Neural cell (in vitro differentiated cells): ENCODE measurements at regions not wholly inside any gene's neighbourhood (a gene's known extent, or its start where the extent isn't known, plus 50 kb on each side); places are given as distances from the start of the nearest gene placed in this dataset.

Source experiments
- H2AFZ ChIP-seq: fragments of 200-600, 300-800 bp; sonication (generic), shearing (Covaris generic); 2 replicates; pipeline ENCODE4 v1.6.0; 2014; ENCODE audit warnings: low read depth, mild to moderate bottlenecking, antibody characterized with exemption, low read length, moderate library complexity
- H3F3A ChIP-seq: fragments of 200-600 bp; shearing (Covaris generic); 2 replicates; pipeline ENCODE4 v1.6.1; 2016; ENCODE audit warnings: mild to moderate bottlenecking, moderate library complexity, mixed read lengths, antibody characterized with exemption, low read length; ENCODE audit not compliant: insufficient read depth, poor library complexity, severe bottlenecking
- H3K27ac ChIP-seq: fragments of 200-600, 300-800 bp; sonication (generic), shearing (Covaris generic); 2 replicates; pipeline ENCODE4 v1.5.1; 2014; ENCODE audit warnings: mild to moderate bottlenecking, low read length, moderate library complexity
- H3K27me3 ChIP-seq: fragments of 300-800, 200-600 bp; sonication (generic), shearing (Covaris generic); 2 replicates; pipeline ENCODE4 v1.6.0; 2014; ENCODE audit warnings: mild to moderate bottlenecking, low read depth, low read length, moderate library complexity; ENCODE audit not compliant: insufficient read depth
- H3K36me3 ChIP-seq: fragments of 300-800, 200-600 bp; sonication (generic), shearing (Covaris generic); 2 replicates; pipeline ENCODE4 v1.5.1; 2014; ENCODE audit warnings: mild to moderate bottlenecking, antibody characterized with exemption, low read length, moderate library complexity; ENCODE audit not compliant: insufficient read depth
- H3K4me2 ChIP-seq: fragments of 300-800, 200-600 bp; sonication (generic), shearing (Covaris generic); 2 replicates; pipeline ENCODE4 v1.6.0; 2014; ENCODE audit warnings: mild to moderate bottlenecking, low read length
- H3K4me3 ChIP-seq: fragments of 300-800, 200-600 bp; sonication (generic), shearing (Covaris generic); 2 replicates; pipeline ENCODE4 v1.5.1; 2014; ENCODE audit warnings: mild to moderate bottlenecking, low read length, moderate library complexity
- H3K79me2 ChIP-seq: fragments of 200-600 bp; shearing (Covaris generic); replicated peaks from 2 replicates; pipeline ENCODE4 v1.6.0; 2014; ENCODE audit warnings: mild to moderate bottlenecking, low read length, moderate library complexity; ENCODE audit not compliant: insufficient read depth
- H3K9ac ChIP-seq: fragments of 300-800, 200-600 bp; sonication (generic), shearing (Covaris generic); 2 replicates; pipeline ENCODE4 v1.6.1; 2016; ENCODE audit warnings: mild to moderate bottlenecking, low read length, mixed read lengths
- H3K9me2 ChIP-seq: fragments of 200-600 bp; shearing (Covaris generic); 2 replicates; pipeline ENCODE4 v1.6.1; 2016; ENCODE audit warnings: mild to moderate bottlenecking, low read length, mixed read lengths; ENCODE audit not compliant: insufficient read depth
- H3K9me3 ChIP-seq: fragments of 200-600, 300-800 bp; sonication (generic), shearing (Covaris generic); 2 replicates; pipeline ENCODE4 v1.6.1; 2016; ENCODE audit warnings: mild to moderate bottlenecking, mixed run types, low read length, moderate library complexity, mixed read lengths
- H4K20me1 ChIP-seq: fragments of 200-600 bp; shearing (Covaris generic); 2 replicates; pipeline ENCODE4 v1.6.1; 2016; ENCODE audit warnings: mild to moderate bottlenecking, mixed run types; ENCODE audit not compliant: insufficient read depth
- EP300 ChIP-seq: fragments of 450-650 bp; conservative IDR thresholded peaks from 2 replicates; pipeline ENCODE4 v1.6.1; 2014; ENCODE audit warnings: antibody characterized with exemption, mild to moderate bottlenecking, moderate library complexity; ENCODE audit not compliant: poor library complexity, severe bottlenecking
- EZH2 ChIP-seq: fragments of 200-600, 300-800 bp; shearing (Covaris generic), sonication (generic); IDR thresholded peaks from 2 replicates; pipeline ENCODE4 v1.6.1; 2014; ENCODE audit warnings: antibody characterized with exemption, low read length, borderline replicate concordance, mild to moderate bottlenecking; ENCODE audit not compliant: insufficient read depth, poor library complexity, severe bottlenecking
- MXI1 ChIP-seq: fragments of 450-650 bp; conservative IDR thresholded peaks from 2 replicates; pipeline ENCODE4 v1.6.1; 2014; ENCODE audit warnings: antibody characterized with exemption, mild to moderate bottlenecking; ENCODE audit not compliant: poor library complexity, severe bottlenecking
- POLR2AphosphoS5 ChIP-seq: IDR thresholded peaks from 2 replicates; pipeline ENCODE4 v1.6.1; 2012
- RAD21 ChIP-seq: fragments of 450-650 bp; conservative IDR thresholded peaks from 2 replicates; pipeline ENCODE4 v1.6.1; 2014; ENCODE audit warnings: antibody characterized with exemption, mild to moderate bottlenecking, moderate library complexity
- SMC3 ChIP-seq: fragments of 450-650 bp; conservative IDR thresholded peaks from 2 replicates; pipeline ENCODE4 v1.6.1; 2014; ENCODE audit warnings: antibody characterized with exemption, mild to moderate bottlenecking, moderate library complexity; ENCODE audit not compliant: poor library complexity
- TAF1 ChIP-seq: IDR thresholded peaks from 2 replicates; pipeline ENCODE4 v1.6.1; 2012; ENCODE audit warnings: low read depth
- TF ChIP-seq, protein P1 (sequence below): IDR thresholded peaks from 2 replicates; pipeline ENCODE4 v1.6.1; 2012; ENCODE audit warnings: borderline replicate concordance
- TF ChIP-seq, protein P2 (sequence below): fragments of 450-650 bp; IDR thresholded peaks from 2 replicates; pipeline ENCODE4 v1.5.1; 2014; ENCODE audit warnings: antibody characterized with exemption, mild to moderate bottlenecking, moderate library complexity; ENCODE audit not compliant: poor library complexity, severe bottlenecking

DNA sequence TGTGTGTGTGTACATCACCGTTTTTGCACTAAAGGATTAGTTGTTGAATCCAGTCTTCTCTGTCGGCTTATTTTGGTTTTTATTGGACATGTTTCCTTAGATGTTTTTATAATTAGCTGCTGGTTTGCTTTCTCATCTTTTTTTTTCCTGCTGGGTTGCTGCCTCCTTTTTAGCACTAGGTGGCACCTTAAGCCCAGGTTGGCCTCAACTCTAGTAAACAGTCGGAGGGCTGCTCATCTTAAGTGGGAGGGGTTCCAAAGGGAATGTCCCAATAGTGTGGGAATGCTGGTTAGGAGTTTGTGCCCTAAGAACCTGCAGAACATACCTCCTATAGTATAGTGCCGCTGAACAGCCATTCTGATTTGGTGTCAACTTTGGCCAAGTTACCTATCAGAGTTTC lies 570.1 kb upstream of the CXADR start:
- Histone ChIP-seq H3F3A (no peaks in the 10 kb centered on the region), H3K9me3 (no peaks in the 10 kb centered on the region), H3K4me3 (no peak overlapping the region), H3K79me2 (no peaks in the 10 kb centered on the region), H4K20me1 (no peaks in the 10 kb centered on the region), H3K9ac (no peak overlapping the region), H3K27me3 (no peaks in the 10 kb centered on the region), H3K27ac (no peak overlapping the region), H2AFZ (no peak overlapping the region), H3K9me2 (no peaks in the 10 kb centered on the region), H3K4me2 (no peak overlapping the region), H3K36me3 (no peaks in the 10 kb centered on the region)
- TF ChIP-seq, protein P1, sequence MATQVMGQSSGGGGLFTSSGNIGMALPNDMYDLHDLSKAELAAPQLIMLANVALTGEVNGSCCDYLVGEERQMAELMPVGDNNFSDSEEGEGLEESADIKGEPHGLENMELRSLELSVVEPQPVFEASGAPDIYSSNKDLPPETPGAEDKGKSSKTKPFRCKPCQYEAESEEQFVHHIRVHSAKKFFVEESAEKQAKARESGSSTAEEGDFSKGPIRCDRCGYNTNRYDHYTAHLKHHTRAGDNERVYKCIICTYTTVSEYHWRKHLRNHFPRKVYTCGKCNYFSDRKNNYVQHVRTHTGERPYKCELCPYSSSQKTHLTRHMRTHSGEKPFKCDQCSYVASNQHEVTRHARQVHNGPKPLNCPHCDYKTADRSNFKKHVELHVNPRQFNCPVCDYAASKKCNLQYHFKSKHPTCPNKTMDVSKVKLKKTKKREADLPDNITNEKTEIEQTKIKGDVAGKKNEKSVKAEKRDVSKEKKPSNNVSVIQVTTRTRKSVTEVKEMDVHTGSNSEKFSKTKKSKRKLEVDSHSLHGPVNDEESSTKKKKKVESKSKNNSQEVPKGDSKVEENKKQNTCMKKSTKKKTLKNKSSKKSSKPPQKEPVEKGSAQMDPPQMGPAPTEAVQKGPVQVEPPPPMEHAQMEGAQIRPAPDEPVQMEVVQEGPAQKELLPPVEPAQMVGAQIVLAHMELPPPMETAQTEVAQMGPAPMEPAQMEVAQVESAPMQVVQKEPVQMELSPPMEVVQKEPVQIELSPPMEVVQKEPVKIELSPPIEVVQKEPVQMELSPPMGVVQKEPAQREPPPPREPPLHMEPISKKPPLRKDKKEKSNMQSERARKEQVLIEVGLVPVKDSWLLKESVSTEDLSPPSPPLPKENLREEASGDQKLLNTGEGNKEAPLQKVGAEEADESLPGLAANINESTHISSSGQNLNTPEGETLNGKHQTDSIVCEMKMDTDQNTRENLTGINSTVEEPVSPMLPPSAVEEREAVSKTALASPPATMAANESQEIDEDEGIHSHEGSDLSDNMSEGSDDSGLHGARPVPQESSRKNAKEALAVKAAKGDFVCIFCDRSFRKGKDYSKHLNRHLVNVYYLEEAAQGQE = no peak
- TF ChIP-seq SMC3 = no peak
- TF ChIP-seq RAD21 = peak; percentile 11

DNA sequence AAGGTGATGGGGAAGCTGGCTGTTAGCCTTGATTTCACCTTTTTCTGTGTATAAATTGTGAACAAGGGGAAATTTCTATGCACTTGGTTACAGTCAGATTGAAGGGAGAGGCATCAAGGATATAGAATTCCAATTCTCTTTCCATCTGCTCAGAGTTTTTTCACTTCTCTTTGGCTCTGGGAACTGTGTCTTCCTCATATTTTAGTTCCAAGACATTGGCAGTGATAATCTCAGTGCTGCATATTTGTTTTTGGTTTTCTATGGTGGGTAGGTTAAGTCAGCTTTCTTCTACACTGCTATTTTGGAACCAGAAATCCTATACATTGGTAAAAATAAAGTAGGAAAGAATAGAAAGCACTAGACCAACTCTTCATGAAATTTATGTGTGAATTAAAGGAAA lies 569.6 kb upstream of the CXADR start:
- Histone ChIP-seq H3K4me2 (no peak overlapping the region), H3K27ac (no peak overlapping the region), H4K20me1 (no peaks in the 10 kb centered on the region), H3K27me3 (no peaks in the 10 kb centered on the region), H3F3A (no peaks in the 10 kb centered on the region), H3K4me3 (no peak overlapping the region), H3K79me2 (no peaks in the 10 kb centered on the region), H3K9me2 (no peaks in the 10 kb centered on the region), H3K36me3 (no peaks in the 10 kb centered on the region), H2AFZ (no peak overlapping the region), H3K9ac (no peak overlapping the region), H3K9me3 (no peaks in the 10 kb centered on the region)
- TF ChIP-seq, protein P2, sequence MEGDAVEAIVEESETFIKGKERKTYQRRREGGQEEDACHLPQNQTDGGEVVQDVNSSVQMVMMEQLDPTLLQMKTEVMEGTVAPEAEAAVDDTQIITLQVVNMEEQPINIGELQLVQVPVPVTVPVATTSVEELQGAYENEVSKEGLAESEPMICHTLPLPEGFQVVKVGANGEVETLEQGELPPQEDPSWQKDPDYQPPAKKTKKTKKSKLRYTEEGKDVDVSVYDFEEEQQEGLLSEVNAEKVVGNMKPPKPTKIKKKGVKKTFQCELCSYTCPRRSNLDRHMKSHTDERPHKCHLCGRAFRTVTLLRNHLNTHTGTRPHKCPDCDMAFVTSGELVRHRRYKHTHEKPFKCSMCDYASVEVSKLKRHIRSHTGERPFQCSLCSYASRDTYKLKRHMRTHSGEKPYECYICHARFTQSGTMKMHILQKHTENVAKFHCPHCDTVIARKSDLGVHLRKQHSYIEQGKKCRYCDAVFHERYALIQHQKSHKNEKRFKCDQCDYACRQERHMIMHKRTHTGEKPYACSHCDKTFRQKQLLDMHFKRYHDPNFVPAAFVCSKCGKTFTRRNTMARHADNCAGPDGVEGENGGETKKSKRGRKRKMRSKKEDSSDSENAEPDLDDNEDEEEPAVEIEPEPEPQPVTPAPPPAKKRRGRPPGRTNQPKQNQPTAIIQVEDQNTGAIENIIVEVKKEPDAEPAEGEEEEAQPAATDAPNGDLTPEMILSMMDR = no peak
- no peak for TF ChIP-seq RAD21
- no peak for TF ChIP-seq EZH2
- TF ChIP-seq EP300 = no peak
- TF ChIP-seq TAF1 = no peak
- TF ChIP-seq MXI1 = no peak
- TF ChIP-seq, protein P1 = no peak
- no peak for TF ChIP-seq SMC3
- no peak for TF ChIP-seq POLR2AphosphoS5
